Fibroblast of lung (primary cell): ENCODE measurements at regions not wholly inside any gene's neighbourhood (a gene's known extent, or its start where the extent isn't known, plus 50 kb on each side); places are given as distances from the start of the nearest gene placed in this dataset.

Experiments
- EZH2 ChIP-seq: IDR thresholded peaks from 2 replicates; pipeline ENCODE4 v1.5.1; 2012; ENCODE audit warnings: low read length, control low read depth, mild to moderate bottlenecking; ENCODE audit errors: missing control alignments
- TF ChIP-seq, protein P1 (sequence below), 2 donors: IDR thresholded peaks in 1 of 2; conservative IDR thresholded peaks in 1 of 2; 1 replicate in 1 of 2; 2 replicates in 1 of 2; pipeline ENCODE4 v1.5.1; 2011 to 2012; ENCODE audit warnings: low read length in 2 of 2, control low read depth in 1 of 2, inconsistent platforms in 1 of 2, low read depth in 1 of 2, mild to moderate bottlenecking in 1 of 2

DNA sequence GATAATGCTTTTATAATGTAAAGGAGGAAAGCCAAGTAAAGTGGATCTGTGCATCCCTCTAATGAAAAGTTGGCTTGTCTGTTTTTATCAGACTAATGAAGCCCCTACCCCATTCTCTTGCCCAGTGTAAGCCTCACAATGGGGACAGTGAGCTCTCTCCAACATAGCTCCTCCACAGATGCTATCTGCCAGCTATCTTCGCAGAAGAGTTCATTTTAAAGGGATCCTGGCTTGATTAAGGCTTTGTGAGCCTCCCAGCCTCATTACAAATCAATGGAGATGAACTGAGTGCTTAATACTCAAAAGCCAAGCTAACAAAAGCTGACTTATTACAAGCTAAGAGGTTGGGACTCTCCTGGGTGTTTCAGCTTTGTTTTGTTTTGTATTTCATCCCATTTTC is 514.7 kb downstream of the NUF2 start:
- TF ChIP-seq, protein P1, sequence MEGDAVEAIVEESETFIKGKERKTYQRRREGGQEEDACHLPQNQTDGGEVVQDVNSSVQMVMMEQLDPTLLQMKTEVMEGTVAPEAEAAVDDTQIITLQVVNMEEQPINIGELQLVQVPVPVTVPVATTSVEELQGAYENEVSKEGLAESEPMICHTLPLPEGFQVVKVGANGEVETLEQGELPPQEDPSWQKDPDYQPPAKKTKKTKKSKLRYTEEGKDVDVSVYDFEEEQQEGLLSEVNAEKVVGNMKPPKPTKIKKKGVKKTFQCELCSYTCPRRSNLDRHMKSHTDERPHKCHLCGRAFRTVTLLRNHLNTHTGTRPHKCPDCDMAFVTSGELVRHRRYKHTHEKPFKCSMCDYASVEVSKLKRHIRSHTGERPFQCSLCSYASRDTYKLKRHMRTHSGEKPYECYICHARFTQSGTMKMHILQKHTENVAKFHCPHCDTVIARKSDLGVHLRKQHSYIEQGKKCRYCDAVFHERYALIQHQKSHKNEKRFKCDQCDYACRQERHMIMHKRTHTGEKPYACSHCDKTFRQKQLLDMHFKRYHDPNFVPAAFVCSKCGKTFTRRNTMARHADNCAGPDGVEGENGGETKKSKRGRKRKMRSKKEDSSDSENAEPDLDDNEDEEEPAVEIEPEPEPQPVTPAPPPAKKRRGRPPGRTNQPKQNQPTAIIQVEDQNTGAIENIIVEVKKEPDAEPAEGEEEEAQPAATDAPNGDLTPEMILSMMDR (conservative IDR thresholded peaks at IDR 0.05 in 1 of 2, IDR thresholded peaks at IDR 0.05 in 1 of 2; ENCODE audit: low read depth in 1 of 2, low read length in 2 of 2): no peak
- no peak for TF ChIP-seq EZH2
